NB4 (cell line): ENCODE measurements at regions not wholly inside any gene's neighbourhood (a gene's known extent, or its start where the extent isn't known, plus 50 kb on each side); places are given as distances from the start of the nearest gene placed in this dataset.

Source experiments
- CTCF ChIP-seq: IDR thresholded peaks from one replicate; pipeline ENCODE4 v1.5.1; 2012; ENCODE audit warnings: low read depth, low read length
- MYC ChIP-seq: IDR thresholded peaks from 2 replicates; pipeline ENCODE4 v1.6.1; 2011; ENCODE audit warnings: low read depth, low read length
- POLR2A ChIP-seq: IDR thresholded peaks from 2 replicates; pipeline ENCODE4 v1.6.1; 2011; ENCODE audit warnings: mild to moderate bottlenecking; ENCODE audit not compliant: insufficient read length; ENCODE audit errors: extremely low read depth

- no peak for TF ChIP-seq CTCF
- no peak for TF ChIP-seq POLR2A
- no peak for TF ChIP-seq MYC
Measured at GRCh38 chr3:43876648-43877047, 185.9 kb downstream of the ABHD5 start.
